ENCODE measurements at regions not wholly inside any gene's neighbourhood (a gene's known extent, or its start where the extent isn't known, plus 50 kb on each side); places are given as distances from the start of the nearest gene placed in this dataset.
A peak's percentile ranks its signal among the peaks of the same experiment; 100 is the strongest.

DNA sequence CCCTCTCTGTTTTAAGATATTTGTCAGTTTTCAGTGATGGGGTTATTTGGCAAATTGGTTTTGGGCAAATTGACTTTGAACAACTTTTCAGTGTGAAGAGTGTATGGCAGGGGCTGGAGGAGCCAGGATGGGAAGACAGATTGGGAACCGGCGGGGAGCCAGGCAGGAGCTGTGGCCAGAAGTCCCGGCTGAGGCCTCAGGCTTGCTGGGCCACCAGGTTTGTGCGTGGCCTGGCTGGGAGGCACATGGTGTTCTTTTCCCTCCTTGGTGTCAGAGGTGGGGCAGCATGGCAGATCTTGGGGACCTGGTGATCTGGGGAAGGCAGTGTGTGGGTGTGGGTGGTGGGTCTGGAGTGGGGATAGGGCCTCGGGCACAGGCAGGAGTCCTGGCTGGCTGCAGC, 61.1 kb downstream of the SLC25A47 start:
- Histone ChIP-seq H3K27me3 (no peaks in the 10 kb centered on the region), H3K4me3 (no peak overlapping the region), H4K20me1 (ENCODE audit: insufficient read depth, poor library complexity, severe bottlenecking) (no peaks in the 10 kb centered on the region), H3K27ac (no peak overlapping the region), H3K36me3 (replicated peaks; ENCODE audit: insufficient read depth, low read depth) (no peaks in the 10 kb centered on the region), H3K79me2 (peaks cover 59% of the 10 kb centered on the region), H3K4me2 (no peak overlapping the region), H3K4me1 (ENCODE audit: insufficient read depth) (peaks cover 51% of the 10 kb centered on the region), H3K9me2 (replicated peaks; ENCODE audit: insufficient read depth) (no peaks in the 10 kb centered on the region), H3K9me3 (ENCODE audit: low read depth) (no peaks in the 10 kb centered on the region), H2AFZ (no peak overlapping the region)
- WGBS (ENCODE audit: low lambda C conversion rate, missing lambda C conversion rate) = 95% methylated on average over 5 of the region's 5 CpGs
- DNase-seq (ENCODE audit: low spot score) = no peak
- TF ChIP-seq, protein P1, sequence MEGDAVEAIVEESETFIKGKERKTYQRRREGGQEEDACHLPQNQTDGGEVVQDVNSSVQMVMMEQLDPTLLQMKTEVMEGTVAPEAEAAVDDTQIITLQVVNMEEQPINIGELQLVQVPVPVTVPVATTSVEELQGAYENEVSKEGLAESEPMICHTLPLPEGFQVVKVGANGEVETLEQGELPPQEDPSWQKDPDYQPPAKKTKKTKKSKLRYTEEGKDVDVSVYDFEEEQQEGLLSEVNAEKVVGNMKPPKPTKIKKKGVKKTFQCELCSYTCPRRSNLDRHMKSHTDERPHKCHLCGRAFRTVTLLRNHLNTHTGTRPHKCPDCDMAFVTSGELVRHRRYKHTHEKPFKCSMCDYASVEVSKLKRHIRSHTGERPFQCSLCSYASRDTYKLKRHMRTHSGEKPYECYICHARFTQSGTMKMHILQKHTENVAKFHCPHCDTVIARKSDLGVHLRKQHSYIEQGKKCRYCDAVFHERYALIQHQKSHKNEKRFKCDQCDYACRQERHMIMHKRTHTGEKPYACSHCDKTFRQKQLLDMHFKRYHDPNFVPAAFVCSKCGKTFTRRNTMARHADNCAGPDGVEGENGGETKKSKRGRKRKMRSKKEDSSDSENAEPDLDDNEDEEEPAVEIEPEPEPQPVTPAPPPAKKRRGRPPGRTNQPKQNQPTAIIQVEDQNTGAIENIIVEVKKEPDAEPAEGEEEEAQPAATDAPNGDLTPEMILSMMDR (IDR thresholded peaks at IDR 0.05; ENCODE audit: poor library complexity) = no peak
- no peak for TF ChIP-seq EZH2 (IDR thresholded peaks at IDR 0.05; ENCODE audit: borderline replicate concordance)
- no peak for TF ChIP-seq EZH2phosphoT487 (IDR thresholded peaks at IDR 0.05; ENCODE audit: low read depth, severe bottlenecking, unreplicated experiment)

DNA sequence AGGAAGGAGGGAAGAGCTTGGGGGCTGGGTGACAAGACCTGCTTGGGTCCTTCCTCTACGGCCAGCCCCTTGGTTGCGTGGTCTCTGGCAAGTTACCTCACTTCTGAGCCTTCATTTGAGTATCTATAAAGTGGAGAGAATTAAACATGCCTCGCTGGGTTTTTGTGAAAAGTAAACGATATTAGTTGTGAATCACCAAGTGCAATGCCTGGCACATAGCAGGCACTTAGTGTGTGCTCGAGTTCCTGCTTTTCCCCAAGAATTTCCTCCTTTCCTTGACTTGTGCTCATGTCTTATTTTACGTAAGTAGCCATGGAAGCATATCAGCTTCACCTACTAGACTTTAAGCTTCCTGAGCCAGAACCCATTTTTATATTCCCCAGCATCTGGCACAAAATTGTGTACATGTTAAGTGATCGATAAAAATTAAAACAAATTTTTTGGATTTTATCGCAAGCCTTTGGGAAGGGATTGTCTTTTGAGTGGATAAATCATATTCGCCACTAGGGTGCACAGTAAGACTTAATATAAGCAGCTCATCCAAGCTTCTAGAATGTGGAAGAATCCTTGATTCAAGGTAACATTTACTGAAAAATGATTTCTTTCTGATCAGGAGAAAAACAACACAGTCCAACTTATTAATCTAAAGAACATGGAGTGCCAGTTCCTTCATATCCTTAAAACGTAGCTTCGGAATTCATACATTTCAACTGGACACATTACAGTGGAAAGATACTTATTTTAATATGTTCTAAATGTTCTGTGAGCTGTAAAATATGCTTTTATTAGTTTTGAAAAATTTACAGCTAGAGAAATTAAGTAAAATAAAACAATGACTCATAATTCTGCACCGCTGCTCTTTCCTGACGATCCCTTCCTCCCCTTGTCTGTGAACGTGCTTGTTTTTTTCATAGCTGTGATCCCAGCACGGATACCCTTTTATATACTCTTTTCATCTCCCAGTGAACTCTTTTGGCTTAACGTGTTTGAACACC, 62.0 kb downstream of the SLC25A47 start:
- Histone ChIP-seq H3K9me3 (ENCODE audit: low read depth) (no peaks in the 10 kb centered on the region), H3K27ac (peak overlapping the region; percentile 71), H3K27me3 (no peaks in the 10 kb centered on the region), H3K9me2 (replicated peaks; ENCODE audit: insufficient read depth) (no peaks in the 10 kb centered on the region), H3K4me3 (no peak overlapping the region), H3K4me1 (ENCODE audit: insufficient read depth) (peaks cover 60% of the 10 kb centered on the region), H2AFZ (no peak overlapping the region), H3K79me2 (peaks cover 50% of the 10 kb centered on the region), H3K4me2 (peak overlapping the region; percentile 49), H3K36me3 (replicated peaks; ENCODE audit: insufficient read depth, low read depth) (no peaks in the 10 kb centered on the region), H4K20me1 (ENCODE audit: insufficient read depth, poor library complexity, severe bottlenecking) (no peaks in the 10 kb centered on the region)
- peak; percentile 76 for DNase-seq (ENCODE audit: low spot score)
- 67% methylated on average over 16 of the region's 16 CpGs for WGBS (ENCODE audit: low lambda C conversion rate, missing lambda C conversion rate)
- TF ChIP-seq EZH2phosphoT487 (IDR thresholded peaks at IDR 0.05; ENCODE audit: low read depth, severe bottlenecking, unreplicated experiment) (no peak), EZH2 (IDR thresholded peaks at IDR 0.05; ENCODE audit: borderline replicate concordance) (no peak)
- TF ChIP-seq, protein P1 (IDR thresholded peaks at IDR 0.05; ENCODE audit: poor library complexity) = peak; percentile 76

DNA sequence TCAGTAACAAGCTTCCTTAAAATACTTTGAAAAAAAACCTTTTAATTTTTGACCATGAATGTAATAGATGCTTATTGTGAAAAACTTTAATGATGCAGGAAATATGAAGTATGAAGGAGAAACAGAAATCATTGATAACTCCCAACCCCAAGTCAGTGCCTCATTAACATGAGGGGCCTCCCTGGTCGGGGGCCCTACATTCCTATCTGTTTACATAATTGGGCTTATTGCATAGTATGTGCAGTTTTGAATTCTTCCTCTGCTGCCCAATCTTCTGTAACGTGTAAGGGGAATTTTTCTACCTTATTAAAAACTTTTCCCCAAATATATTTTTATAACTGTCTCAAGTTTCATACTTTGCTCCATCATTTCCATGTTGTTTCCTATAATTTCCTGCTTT, 63.0 kb downstream of the SLC25A47 start:
- Histone ChIP-seq H2AFZ (no peak overlapping the region), H3K27ac (peak overlapping the region; percentile 71), H3K4me1 (ENCODE audit: insufficient read depth) (peaks cover 70% of the 10 kb centered on the region), H3K4me2 (peak overlapping the region; percentile 49), H3K79me2 (peaks cover 44% of the 10 kb centered on the region), H3K36me3 (replicated peaks; ENCODE audit: insufficient read depth, low read depth) (no peaks in the 10 kb centered on the region), H3K4me3 (no peak overlapping the region), H3K9me3 (ENCODE audit: low read depth) (no peaks in the 10 kb centered on the region), H3K9me2 (replicated peaks; ENCODE audit: insufficient read depth) (no peaks in the 10 kb centered on the region), H3K27me3 (no peaks in the 10 kb centered on the region), H4K20me1 (ENCODE audit: insufficient read depth, poor library complexity, severe bottlenecking) (no peaks in the 10 kb centered on the region)
- WGBS (ENCODE audit: low lambda C conversion rate, missing lambda C conversion rate) = 10% methylated on average over 2 of the region's 2 CpGs
- DNase-seq (ENCODE audit: low spot score) = no peak
- TF ChIP-seq EZH2 (IDR thresholded peaks at IDR 0.05; ENCODE audit: borderline replicate concordance) (no peak), EZH2phosphoT487 (IDR thresholded peaks at IDR 0.05; ENCODE audit: low read depth, severe bottlenecking, unreplicated experiment) (no peak)
- TF ChIP-seq, protein P1 (IDR thresholded peaks at IDR 0.05; ENCODE audit: poor library complexity) = no peak

Data from hepatocyte (in vitro differentiated cells).